Loucy (cell line): ENCODE measurements at regions not wholly inside any gene's neighbourhood (a gene's known extent, or its start where the extent isn't known, plus 50 kb on each side); places are given as distances from the start of the nearest gene placed in this dataset.

ENCODE experiments used
- H2AFZ ChIP-seq: fragments of 200-600 bp; sonication (generic); 2 replicates; pipeline ENCODE4 v1.6.0; 2016; ENCODE audit warnings: antibody characterized with exemption, mild to moderate bottlenecking, low read length, moderate library complexity
- H3F3A ChIP-seq: fragments of 200-600 bp; 2 replicates; pipeline ENCODE4 v1.6.0; 2016; ENCODE audit warnings: antibody characterized with exemption, low read depth, mild to moderate bottlenecking
- H3K27me3 ChIP-seq: fragments of 200-600 bp; sonication (generic); 2 replicates; pipeline ENCODE4 v1.6.1; 2014; ENCODE audit warnings: low read length, mild to moderate bottlenecking; ENCODE audit not compliant: insufficient read depth, poor library complexity, severe bottlenecking
- H3K36me3 ChIP-seq: fragments of 200-600 bp; sonication (generic); 2 replicates; pipeline ENCODE4 v1.6.1; 2016; ENCODE audit warnings: low read length; ENCODE audit not compliant: insufficient read depth
- H3K4me1 ChIP-seq: fragments of 200-600 bp; sonication (generic); 2 replicates; pipeline ENCODE4 v1.5.1; 2014; ENCODE audit warnings: low read length, mild to moderate bottlenecking; ENCODE audit not compliant: insufficient read depth, poor library complexity, severe bottlenecking
- H3K4me2 ChIP-seq: fragments of 200-600 bp; sonication (generic); 2 replicates; pipeline ENCODE4 v1.6.0; 2014; ENCODE audit warnings: antibody characterized with exemption, low read length, low read depth, mild to moderate bottlenecking; ENCODE audit not compliant: poor library complexity, severe bottlenecking
- H3K4me3 ChIP-seq: fragments of 200-600 bp; sonication (generic); 2 replicates; pipeline ENCODE4 v1.5.1; 2014; ENCODE audit warnings: low read length, mild to moderate bottlenecking, mixed read lengths; ENCODE audit not compliant: poor library complexity, severe bottlenecking
- H3K79me2 ChIP-seq: fragments of 200-600 bp; sonication (generic); 2 replicates; pipeline ENCODE4 v1.6.1; 2014; ENCODE audit warnings: low read length; ENCODE audit not compliant: insufficient read depth
- H3K9ac ChIP-seq: fragments of 200-600 bp; sonication (generic); 2 replicates; pipeline ENCODE4 v1.6.0; 2014; ENCODE audit warnings: mild to moderate bottlenecking, low read depth, low read length, moderate library complexity; ENCODE audit not compliant: poor library complexity, severe bottlenecking
- H3K9me2 ChIP-seq: fragments of 200-600 bp; sonication (generic); replicated peaks from 2 replicates; pipeline ENCODE4 v1.6.1; 2016; ENCODE audit warnings: low read depth, low read length, mixed read lengths
- H3K9me3 ChIP-seq: fragments of 200-600 bp; sonication (generic); 2 replicates; pipeline ENCODE4 v1.6.1; 2014; ENCODE audit warnings: mild to moderate bottlenecking, antibody characterized with exemption, low read length, low read depth; ENCODE audit not compliant: insufficient read depth
- H4K20me1 ChIP-seq: fragments of 200-600 bp; sonication (generic); 2 replicates; pipeline ENCODE4 v1.6.0; 2014; ENCODE audit warnings: antibody characterized with exemption, low read length, mild to moderate bottlenecking; ENCODE audit not compliant: insufficient read depth, poor library complexity, severe bottlenecking
- EZH2phosphoT487 ChIP-seq: fragments of 200-600 bp; IDR thresholded peaks from 2 replicates; pipeline ENCODE4 v1.6.1; 2018; ENCODE audit warnings: antibody characterized with exemption, mild to moderate bottlenecking, moderate library complexity, borderline replicate concordance
- TF ChIP-seq, protein P1 (sequence below): fragments of 200-600 bp; sonication (generic); conservative IDR thresholded peaks from 2 replicates; pipeline ENCODE4 v1.5.1; 2014; ENCODE audit warnings: mild to moderate bottlenecking, antibody characterized with exemption, low read length

GRCh38 chr14:26932606-26933005 is 334.8 kb upstream of the NOVA1 start:
- Histone ChIP-seq H3K9me3 (no peaks in the 10 kb centered on the region), H3K36me3 (no peaks in the 10 kb centered on the region), H3K4me3 (no peak overlapping the region), H2AFZ (no peak overlapping the region), H3K79me2 (no peaks in the 10 kb centered on the region), H3K9me2 (no peaks in the 10 kb centered on the region), H3K9ac (no peak overlapping the region), H3F3A (no peaks in the 10 kb centered on the region), H4K20me1 (no peaks in the 10 kb centered on the region), H3K4me2 (no peak overlapping the region), H3K4me1 (no peaks in the 10 kb centered on the region), H3K27me3 (no peaks in the 10 kb centered on the region)
- TF ChIP-seq EZH2phosphoT487: no peak
- TF ChIP-seq, protein P1, sequence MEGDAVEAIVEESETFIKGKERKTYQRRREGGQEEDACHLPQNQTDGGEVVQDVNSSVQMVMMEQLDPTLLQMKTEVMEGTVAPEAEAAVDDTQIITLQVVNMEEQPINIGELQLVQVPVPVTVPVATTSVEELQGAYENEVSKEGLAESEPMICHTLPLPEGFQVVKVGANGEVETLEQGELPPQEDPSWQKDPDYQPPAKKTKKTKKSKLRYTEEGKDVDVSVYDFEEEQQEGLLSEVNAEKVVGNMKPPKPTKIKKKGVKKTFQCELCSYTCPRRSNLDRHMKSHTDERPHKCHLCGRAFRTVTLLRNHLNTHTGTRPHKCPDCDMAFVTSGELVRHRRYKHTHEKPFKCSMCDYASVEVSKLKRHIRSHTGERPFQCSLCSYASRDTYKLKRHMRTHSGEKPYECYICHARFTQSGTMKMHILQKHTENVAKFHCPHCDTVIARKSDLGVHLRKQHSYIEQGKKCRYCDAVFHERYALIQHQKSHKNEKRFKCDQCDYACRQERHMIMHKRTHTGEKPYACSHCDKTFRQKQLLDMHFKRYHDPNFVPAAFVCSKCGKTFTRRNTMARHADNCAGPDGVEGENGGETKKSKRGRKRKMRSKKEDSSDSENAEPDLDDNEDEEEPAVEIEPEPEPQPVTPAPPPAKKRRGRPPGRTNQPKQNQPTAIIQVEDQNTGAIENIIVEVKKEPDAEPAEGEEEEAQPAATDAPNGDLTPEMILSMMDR: no peak

DNA sequence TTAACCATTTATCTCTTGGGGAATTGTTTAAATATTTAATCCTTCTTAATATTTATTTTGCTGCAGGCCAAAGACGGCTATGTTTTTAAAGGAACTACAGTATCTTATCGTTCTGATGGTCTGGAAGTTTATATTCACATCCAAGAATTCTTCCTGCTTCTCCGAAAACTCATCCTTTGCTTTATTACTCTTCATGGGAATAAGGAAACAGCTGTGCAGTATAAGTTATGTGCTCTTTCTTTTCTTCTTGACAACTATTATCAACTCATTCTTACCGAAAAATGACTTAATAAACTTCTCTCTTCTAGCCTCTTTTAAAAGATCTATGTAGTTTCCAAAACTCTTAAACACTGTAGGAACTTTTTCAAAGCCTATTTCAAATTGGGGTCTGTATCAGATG is 335.6 kb upstream of the NOVA1 start:
- Histone ChIP-seq H3K4me2 (no peak overlapping the region), H3K4me3 (no peak overlapping the region), H4K20me1 (no peaks in the 10 kb centered on the region), H3K27me3 (no peaks in the 10 kb centered on the region), H2AFZ (no peak overlapping the region), H3K79me2 (no peaks in the 10 kb centered on the region), H3F3A (no peaks in the 10 kb centered on the region), H3K9me2 (no peaks in the 10 kb centered on the region), H3K9me3 (no peaks in the 10 kb centered on the region), H3K4me1 (no peaks in the 10 kb centered on the region), H3K9ac (no peak overlapping the region), H3K36me3 (no peaks in the 10 kb centered on the region)
- no peak for TF ChIP-seq EZH2phosphoT487
- TF ChIP-seq, protein P1: no peak

DNA sequence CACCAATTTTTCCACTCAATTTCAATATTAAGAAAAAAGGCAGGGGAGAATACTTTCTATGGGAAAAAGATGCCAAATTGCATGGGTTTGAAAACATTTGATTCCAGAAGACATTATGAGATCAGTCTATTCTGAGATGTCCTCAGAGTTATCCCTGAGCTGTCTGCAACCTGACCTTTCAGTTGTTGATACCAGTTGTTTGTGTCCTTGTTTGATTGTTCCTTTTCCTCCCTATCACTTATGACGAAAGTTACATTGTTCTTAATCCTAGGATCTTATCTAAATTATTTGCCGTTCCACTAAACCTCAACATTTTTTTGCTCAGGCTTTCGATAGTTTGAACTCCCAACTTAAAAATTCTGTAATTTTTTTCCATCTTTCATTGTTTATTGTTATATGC is 336.3 kb upstream of the NOVA1 start:
- no peaks in the 10 kb centered on the region for H3K27me3 ChIP-seq
- no peaks in the 10 kb centered on the region for H3K9me2 ChIP-seq
- no peak overlapping the region for H2AFZ ChIP-seq
- H3K79me2 ChIP-seq: no peaks in the 10 kb centered on the region
- no peaks in the 10 kb centered on the region for H3K4me1 ChIP-seq
- TF ChIP-seq, protein P1: no peak
- no peak for TF ChIP-seq EZH2phosphoT487
- H3K4me3 ChIP-seq: no peak overlapping the region
- H3K9ac ChIP-seq: no peak overlapping the region
- no peaks in the 10 kb centered on the region for H4K20me1 ChIP-seq
- no peaks in the 10 kb centered on the region for H3K36me3 ChIP-seq
- no peaks in the 10 kb centered on the region for H3F3A ChIP-seq
- no peaks in the 10 kb centered on the region for H3K9me3 ChIP-seq
- no peak overlapping the region for H3K4me2 ChIP-seq
